ENCODE measurements at regions not wholly inside any gene's neighbourhood (a gene's known extent, or its start where the extent isn't known, plus 50 kb on each side); places are given as distances from the start of the nearest gene placed in this dataset.

DNA sequence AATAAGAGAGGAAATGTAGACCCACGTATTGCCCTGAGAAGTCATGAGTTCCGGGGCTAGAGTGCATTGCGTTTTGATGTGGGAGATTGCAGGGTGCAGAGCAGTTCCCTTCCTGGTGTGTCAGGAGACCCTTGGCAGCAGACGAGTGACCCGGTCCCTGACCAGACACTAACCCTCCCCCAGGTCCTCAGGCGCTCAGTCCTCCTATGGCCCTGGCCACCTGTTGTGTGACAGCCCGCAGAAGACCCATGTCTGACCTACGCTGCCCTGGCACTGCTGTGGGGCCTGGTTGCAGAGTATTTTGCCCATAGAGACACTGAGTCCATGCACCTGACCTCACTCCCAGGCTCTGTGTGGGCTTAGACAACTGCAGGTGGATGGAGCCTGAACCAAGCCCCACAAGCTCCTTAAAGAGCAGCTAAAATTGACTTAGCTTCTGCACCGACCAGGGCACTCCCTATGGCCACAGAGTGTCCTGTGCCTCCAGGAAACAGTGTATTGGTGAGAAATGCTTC lies 833.8 kb downstream of the TBC1D22A start:
- TF ChIP-seq, protein P1, sequence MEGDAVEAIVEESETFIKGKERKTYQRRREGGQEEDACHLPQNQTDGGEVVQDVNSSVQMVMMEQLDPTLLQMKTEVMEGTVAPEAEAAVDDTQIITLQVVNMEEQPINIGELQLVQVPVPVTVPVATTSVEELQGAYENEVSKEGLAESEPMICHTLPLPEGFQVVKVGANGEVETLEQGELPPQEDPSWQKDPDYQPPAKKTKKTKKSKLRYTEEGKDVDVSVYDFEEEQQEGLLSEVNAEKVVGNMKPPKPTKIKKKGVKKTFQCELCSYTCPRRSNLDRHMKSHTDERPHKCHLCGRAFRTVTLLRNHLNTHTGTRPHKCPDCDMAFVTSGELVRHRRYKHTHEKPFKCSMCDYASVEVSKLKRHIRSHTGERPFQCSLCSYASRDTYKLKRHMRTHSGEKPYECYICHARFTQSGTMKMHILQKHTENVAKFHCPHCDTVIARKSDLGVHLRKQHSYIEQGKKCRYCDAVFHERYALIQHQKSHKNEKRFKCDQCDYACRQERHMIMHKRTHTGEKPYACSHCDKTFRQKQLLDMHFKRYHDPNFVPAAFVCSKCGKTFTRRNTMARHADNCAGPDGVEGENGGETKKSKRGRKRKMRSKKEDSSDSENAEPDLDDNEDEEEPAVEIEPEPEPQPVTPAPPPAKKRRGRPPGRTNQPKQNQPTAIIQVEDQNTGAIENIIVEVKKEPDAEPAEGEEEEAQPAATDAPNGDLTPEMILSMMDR (IDR thresholded peaks at IDR 0.05), result no peak
- no peak for TF ChIP-seq ZFX (IDR thresholded peaks at IDR 0.05; ENCODE audit: borderline replicate concordance)
- H3K27ac ChIP-seq, result no peak overlapping the region

DNA sequence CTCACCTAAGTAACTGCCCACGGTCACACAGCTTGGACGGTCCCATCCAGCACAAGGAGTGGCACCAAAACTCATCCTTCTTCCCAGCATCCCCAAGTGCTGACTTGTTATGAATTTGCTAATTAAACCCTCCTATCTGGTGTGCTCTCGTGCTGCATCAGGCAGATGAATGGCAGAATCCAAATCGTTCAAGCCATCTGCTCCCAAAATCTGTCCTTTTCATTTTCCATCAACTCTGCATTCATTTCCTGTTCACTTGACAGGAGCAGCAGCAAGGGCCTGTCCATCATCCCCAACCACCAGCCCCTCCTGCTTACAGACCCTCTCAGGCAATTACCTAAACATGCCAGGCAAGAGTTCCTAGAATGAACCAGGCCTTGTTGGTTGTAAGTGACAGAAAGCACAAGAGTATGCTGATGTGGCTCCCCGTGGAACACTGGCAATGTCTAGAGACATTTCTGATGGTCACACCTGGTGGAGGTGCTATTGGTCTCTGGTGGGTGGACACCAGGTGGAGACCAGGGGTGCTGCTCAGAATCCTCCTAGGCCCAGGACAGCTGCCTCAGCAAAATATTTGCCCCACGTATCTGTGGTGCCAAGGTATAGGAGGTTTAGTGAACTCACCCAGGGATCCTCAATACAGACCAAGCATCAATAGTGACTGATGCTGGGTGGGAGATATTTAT lies 832.5 kb downstream of the TBC1D22A start:
- no peak overlapping the region for H3K27ac ChIP-seq
- TF ChIP-seq, protein P1 (IDR thresholded peaks at IDR 0.05), result no peak
- TF ChIP-seq ZFX (IDR thresholded peaks at IDR 0.05; ENCODE audit: borderline replicate concordance), result no peak

DNA sequence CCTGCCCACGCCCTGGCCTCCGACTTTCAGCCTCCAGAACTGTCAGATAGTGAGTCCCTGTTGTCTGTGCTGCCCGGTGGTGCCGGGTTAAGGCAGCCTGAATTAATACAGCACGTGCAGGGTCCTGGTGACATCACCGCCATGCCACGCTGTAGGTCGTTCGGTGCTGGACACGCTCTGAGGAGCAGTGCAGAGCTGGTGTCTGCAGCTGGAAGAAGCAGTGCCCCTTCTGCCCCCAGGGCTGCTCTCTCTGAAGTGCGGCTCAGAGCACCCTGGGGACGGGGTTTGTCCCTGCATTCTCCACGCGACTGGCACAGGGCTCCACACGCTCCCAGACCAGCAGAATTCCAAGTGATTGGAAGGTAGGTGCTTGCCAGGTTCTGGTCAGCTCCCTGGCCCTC lies 831.5 kb downstream of the TBC1D22A start:
- TF ChIP-seq, protein P1 (IDR thresholded peaks at IDR 0.05), result no peak
- no peak for TF ChIP-seq ZFX (IDR thresholded peaks at IDR 0.05; ENCODE audit: borderline replicate concordance)
- H3K27ac ChIP-seq, result no peak overlapping the region

DNA sequence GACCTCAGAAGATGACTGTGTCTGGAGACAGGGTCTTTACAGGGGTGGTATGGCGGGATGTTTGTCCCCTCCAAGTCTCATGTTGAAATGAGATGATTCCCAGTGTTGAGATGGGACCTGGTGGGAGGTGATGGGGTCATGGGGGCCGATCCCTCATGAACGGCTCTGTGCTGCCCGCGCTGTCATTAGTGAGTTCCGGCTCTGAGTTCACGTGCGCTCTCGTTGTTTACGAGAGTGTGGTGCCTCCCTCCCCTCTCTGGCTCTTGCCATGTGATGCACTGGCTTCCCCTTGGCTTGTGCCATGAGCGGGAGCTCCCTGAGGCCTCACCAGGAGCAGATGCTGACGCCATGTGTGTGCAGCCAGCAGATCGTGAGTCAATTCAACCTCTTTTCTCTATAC lies 830.8 kb downstream of the TBC1D22A start:
- H3K27ac ChIP-seq, result no peak overlapping the region
- no peak for TF ChIP-seq ZFX (IDR thresholded peaks at IDR 0.05; ENCODE audit: borderline replicate concordance)
- TF ChIP-seq, protein P1 (IDR thresholded peaks at IDR 0.05), result no peak

DNA sequence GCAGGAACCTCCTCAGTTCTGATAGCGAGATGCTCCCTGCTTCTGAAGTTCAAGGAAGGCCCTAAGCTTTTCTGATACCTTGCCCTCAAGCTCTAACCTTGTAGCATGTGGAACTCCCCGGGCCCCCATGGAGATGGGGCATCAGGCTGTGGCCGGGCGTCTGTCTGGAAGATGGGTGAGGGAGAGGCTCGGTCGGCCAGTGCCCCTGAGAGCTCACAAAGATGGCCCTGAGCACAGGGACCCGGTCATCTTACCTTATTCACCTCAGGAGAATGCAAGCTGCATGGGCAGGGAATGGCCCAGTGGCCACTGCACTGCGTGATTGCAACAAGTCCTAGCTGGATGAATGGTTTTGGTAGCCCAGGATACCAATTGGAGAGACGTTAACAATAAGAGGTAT lies 830.3 kb downstream of the TBC1D22A start:
- no peak overlapping the region for H3K27ac ChIP-seq
- TF ChIP-seq ZFX (IDR thresholded peaks at IDR 0.05; ENCODE audit: borderline replicate concordance), result no peak
- TF ChIP-seq, protein P1 (IDR thresholded peaks at IDR 0.05), result no peak

DNA sequence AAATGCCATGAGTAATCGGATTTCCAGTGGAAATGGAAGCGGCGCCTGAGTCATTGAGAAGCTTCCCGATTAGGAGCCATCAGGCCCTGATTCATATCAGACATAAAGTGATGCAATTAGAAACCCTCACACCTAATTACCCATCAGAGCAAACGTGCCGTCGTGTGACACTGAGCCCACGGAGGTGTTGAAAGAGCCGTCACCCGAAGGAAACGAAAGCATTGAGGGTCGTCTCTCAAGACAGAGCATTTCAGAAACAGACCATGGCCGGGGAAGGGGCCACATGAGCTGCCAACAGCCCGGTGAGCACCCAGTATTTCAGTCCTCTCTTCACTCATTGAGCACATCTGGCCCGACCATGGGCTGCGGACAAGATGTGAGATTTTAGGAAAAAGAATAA lies 829.3 kb downstream of the TBC1D22A start:
- TF ChIP-seq, protein P1 (IDR thresholded peaks at IDR 0.05), result no peak
- no peak for TF ChIP-seq ZFX (IDR thresholded peaks at IDR 0.05; ENCODE audit: borderline replicate concordance)
- H3K27ac ChIP-seq, result no peak overlapping the region

DNA sequence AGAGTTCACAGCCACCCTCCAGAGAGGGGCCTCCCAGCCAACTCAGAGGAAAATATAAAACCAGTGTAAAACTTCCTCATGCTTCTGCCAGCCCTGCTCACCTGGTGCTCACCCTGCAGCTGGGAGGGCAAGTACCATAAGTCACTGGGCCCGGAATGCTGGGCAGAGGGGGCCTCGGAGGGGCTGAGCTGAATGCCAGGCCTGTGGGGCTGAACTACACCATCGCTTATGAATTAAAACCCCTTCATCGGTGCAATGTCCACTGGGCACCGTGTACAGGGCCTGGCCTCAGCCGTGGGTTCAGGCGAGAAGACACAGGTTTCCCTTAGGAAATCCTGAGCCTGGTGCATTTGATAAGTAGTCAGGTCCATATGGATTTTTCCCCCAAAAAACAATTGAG lies 828.6 kb downstream of the TBC1D22A start:
- H3K27ac ChIP-seq, result no peak overlapping the region
- TF ChIP-seq, protein P1 (IDR thresholded peaks at IDR 0.05), result no peak
- TF ChIP-seq ZFX (IDR thresholded peaks at IDR 0.05; ENCODE audit: borderline replicate concordance), result no peak
